GM23338 (cell line): ENCODE measurements at regions not wholly inside any gene's neighbourhood (a gene's known extent, or its start where the extent isn't known, plus 50 kb on each side); places are given as distances from the start of the nearest gene placed in this dataset.
A peak's percentile ranks its signal among the peaks of the same experiment; 100 is the strongest.

ENCODE experiments used
- ATAC-seq: fragments of 200-7000 bp; cut with Tn5 transposase; 3 replicates; pipeline ENCODE4 v1.9.1; 2020
- DNase-seq: peaks from one replicate; pipeline ENCODE4 v3.0.0-alpha.2; 2015; ENCODE audit warnings: low spot score
- H2AFZ ChIP-seq: fragments of 200-600 bp; sonication (generic); 2 replicates; pipeline ENCODE4 v1.8.0; 2016; ENCODE audit warnings: antibody characterized with exemption, mild to moderate bottlenecking, moderate library complexity
- H3F3A ChIP-seq: fragments of 200-600 bp; sonication (generic); replicated peaks from 2 replicates; pipeline ENCODE4 v1.8.0; 2017; ENCODE audit warnings: antibody characterized with exemption, mixed run types, low read depth
- H3K27ac ChIP-seq: fragments of 200-600 bp; sonication (generic); 2 replicates; pipeline ENCODE4 v1.6.1; 2016; ENCODE audit warnings: low read depth
- H3K27me3 ChIP-seq: fragments of 200-600 bp; sonication (generic); 2 replicates; pipeline ENCODE4 v1.8.0; 2016; ENCODE audit warnings: mild to moderate bottlenecking, mixed run types, moderate library complexity; ENCODE audit not compliant: insufficient read depth
- H3K36me3 ChIP-seq: fragments of 200-600 bp; sonication (generic); 2 replicates; pipeline ENCODE4 v1.8.0; 2016; ENCODE audit warnings: mild to moderate bottlenecking; ENCODE audit not compliant: insufficient read depth
- H3K4me1 ChIP-seq: fragments of 200-600 bp; sonication (generic); 2 replicates; pipeline ENCODE4 v1.8.0; 2016; ENCODE audit warnings: mild to moderate bottlenecking, moderate library complexity; ENCODE audit not compliant: insufficient read depth
- H3K4me2 ChIP-seq: fragments of 200-600 bp; sonication (generic); 2 replicates; pipeline ENCODE4 v1.7.1; 2017; ENCODE audit warnings: mixed run types
- H3K4me3 ChIP-seq: fragments of 200-600 bp; sonication (generic); 2 replicates; pipeline ENCODE4 v1.6.1; 2016; ENCODE audit warnings: mixed run types
- H3K79me2 ChIP-seq: fragments of 200-600 bp; sonication (generic); replicated peaks from 2 replicates; pipeline ENCODE4 v1.8.0; 2017; ENCODE audit warnings: mild to moderate bottlenecking; ENCODE audit not compliant: insufficient read depth
- H3K9me2 ChIP-seq: fragments of 200-600 bp; sonication (generic); 2 replicates; pipeline ENCODE4 v1.8.0; 2017; ENCODE audit not compliant: insufficient read depth
- H4K20me1 ChIP-seq: fragments of 200-600 bp; sonication (generic); replicated peaks from 2 replicates; pipeline ENCODE4 v1.8.0; 2017; ENCODE audit warnings: mild to moderate bottlenecking; ENCODE audit not compliant: insufficient read depth
- H3K27ac Mint-ChIP-seq: 2 replicates; pipeline ENCODE4 v1.8.0; 2020; ENCODE audit warnings: inconsistent platforms, mild to moderate bottlenecking, moderate library complexity, mixed read lengths
- H3K27me3 Mint-ChIP-seq: 3 replicates; pipeline ENCODE4 v1.8.0; 2022; ENCODE audit warnings: low read depth, mild to moderate bottlenecking, moderate library complexity, mixed read lengths, inconsistent platforms; ENCODE audit not compliant: insufficient read depth, poor library complexity
- H3K36me3 Mint-ChIP-seq: 3 replicates; pipeline ENCODE4 v1.8.0; 2021; ENCODE audit warnings: low read depth, mild to moderate bottlenecking, inconsistent platforms, moderate library complexity, mixed read lengths
- H3K4me1 Mint-ChIP-seq: 3 replicates; pipeline ENCODE4 v1.8.0; 2020; ENCODE audit warnings: mild to moderate bottlenecking, inconsistent platforms, mixed read lengths
- H3K4me3 Mint-ChIP-seq: 3 replicates; pipeline ENCODE4 v1.8.0; 2021; ENCODE audit warnings: moderate library complexity, mild to moderate bottlenecking, inconsistent platforms, mixed read lengths
- H3K9me3 Mint-ChIP-seq: 3 replicates; pipeline ENCODE4 v1.8.0; 2020; ENCODE audit warnings: moderate library complexity, mild to moderate bottlenecking, inconsistent platforms, mixed read lengths
- CREB1 ChIP-seq: fragments of 250-450 bp; sonication (Bioruptor Pico); IDR thresholded peaks from 2 replicates; pipeline ENCODE4 v1.5.0; 2020; ENCODE audit warnings: low read depth, mild to moderate bottlenecking, moderate library complexity
- EZH2 ChIP-seq: fragments of 200-600 bp; sonication (generic); IDR thresholded peaks from one replicate; pipeline ENCODE4 v1.8.0; 2017; ENCODE audit warnings: antibody characterized with exemption, mild to moderate bottlenecking, low read depth; ENCODE audit not compliant: unreplicated experiment
- EZH2phosphoT487 ChIP-seq: fragments of 200-600 bp; sonication (generic); IDR thresholded peaks from one replicate; pipeline ENCODE4 v1.8.1; 2018; ENCODE audit warnings: antibody characterized with exemption; ENCODE audit not compliant: unreplicated experiment
- JUNB ChIP-seq: IDR thresholded peaks from one replicate; pipeline ENCODE4 v1.6.1; 2016; ENCODE audit warnings: antibody characterized with exemption; ENCODE audit not compliant: unreplicated experiment
- NANOG ChIP-seq: IDR thresholded peaks from 2 replicates; pipeline ENCODE4 v1.6.1; 2016; ENCODE audit warnings: antibody characterized with exemption, borderline replicate concordance
- POLR2AphosphoS5 ChIP-seq: IDR thresholded peaks from 2 replicates; pipeline ENCODE4 v1.6.1; 2016; ENCODE audit warnings: antibody characterized with exemption, low read depth
- STAT1 ChIP-seq: IDR thresholded peaks from one replicate; pipeline ENCODE4 v1.6.1; 2016; ENCODE audit warnings: antibody characterized with exemption; ENCODE audit not compliant: unreplicated experiment
- ZNF114 ChIP-seq: fragments of 250-450 bp; sonication (Bioruptor Pico); IDR thresholded peaks from 2 replicates; pipeline ENCODE4 v1.5.0; 2020; ENCODE audit warnings: mild to moderate bottlenecking, moderate library complexity
- ZNF331 ChIP-seq: fragments of 250-450 bp; sonication (Bioruptor Pico); IDR thresholded peaks from 2 replicates; pipeline ENCODE4 v1.5.0; 2020; ENCODE audit warnings: low read depth, mild to moderate bottlenecking, moderate library complexity
- TF ChIP-seq, protein P1 (sequence below): IDR thresholded peaks from 2 replicates; pipeline ENCODE4 v1.6.1; 2016; ENCODE audit warnings: antibody characterized with exemption
- TF ChIP-seq, protein P2 (sequence below): fragments of 250-450 bp; sonication (Bioruptor Pico); IDR thresholded peaks from 2 replicates; pipeline ENCODE4 v1.5.0; 2020; ENCODE audit warnings: mild to moderate bottlenecking, moderate library complexity
- TF ChIP-seq, protein P3 (sequence below), 2 experiments: fragments of 200-600 bp in 1 of 2; sonication (generic) in 1 of 2; conservative IDR thresholded peaks; 2 replicates each; pipeline versions ENCODE4 v1.5.1 to v1.6.1; 2016 to 2017; ENCODE audit warnings: antibody characterized with exemption in 2 of 2, low read depth in 2 of 2, mild to moderate bottlenecking in 2 of 2, moderate library complexity in 1 of 2
- TF ChIP-seq, protein P4 (sequence below): IDR thresholded peaks from one replicate; pipeline ENCODE4 v1.6.1; 2018; ENCODE audit warnings: antibody characterized with exemption; ENCODE audit not compliant: unreplicated experiment

DNA sequence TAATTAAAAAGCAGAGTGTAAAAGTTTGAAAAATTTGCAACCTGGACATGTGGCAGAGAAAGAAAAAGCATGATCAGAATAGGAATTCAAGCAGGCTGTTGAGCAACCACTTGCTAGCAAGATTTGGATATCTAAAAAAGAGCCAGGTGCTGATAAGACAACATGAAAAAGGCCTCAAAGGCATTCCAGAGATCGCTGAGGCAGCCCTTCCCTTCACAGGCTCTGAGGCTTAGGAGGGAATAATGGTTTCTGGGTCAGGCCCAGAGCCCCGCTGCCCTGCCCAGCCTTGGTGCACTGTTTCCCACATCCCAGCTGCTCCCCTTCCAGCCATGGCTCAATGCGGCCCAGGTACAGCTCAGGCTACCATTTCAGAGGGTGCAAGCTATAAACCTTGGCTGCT, 64.1 kb upstream of the EEPD1 start:
- Histone ChIP-seq H3K27me3 (no peaks in the 10 kb centered on the region), H3F3A (no peaks in the 10 kb centered on the region), H3K27ac (no peak overlapping the region), H3K36me3 (no peaks in the 10 kb centered on the region), H3K4me3 (no peak overlapping the region), H2AFZ (no peak overlapping the region), H4K20me1 (no peaks in the 10 kb centered on the region), H3K4me1 (no peaks in the 10 kb centered on the region), H3K79me2 (no peaks in the 10 kb centered on the region), H3K9me2 (no peaks in the 10 kb centered on the region), H3K4me2 (no peak overlapping the region)
- Mint-ChIP-seq H3K9me3 (peaks cover 20% of the 10 kb centered on the region; the same call in 2 of the 3 replicates), H3K4me3 (no peak overlapping the region), H3K27me3 (peaks cover 9% of the 10 kb centered on the region), H3K4me1 (peaks cover 5% of the 10 kb centered on the region; the same call in 2 of the 3 replicates), H3K36me3 (peaks cover 10% of the 10 kb centered on the region; the same call in 2 of the 3 replicates), H3K27ac (no peak overlapping the region)
- ATAC-seq (no peak), DNase-seq (peak; percentile 4)
- TF ChIP-seq EZH2 (no peak), ZNF114 (CRISPR knock-in tag) (no peak), ZNF331 (no peak), JUNB (no peak), POLR2AphosphoS5 (no peak), EZH2phosphoT487 (no peak), CREB1 (CRISPR knock-in tag) (no peak), STAT1 (no peak), NANOG (no peak)
- TF ChIP-seq, protein P1, sequence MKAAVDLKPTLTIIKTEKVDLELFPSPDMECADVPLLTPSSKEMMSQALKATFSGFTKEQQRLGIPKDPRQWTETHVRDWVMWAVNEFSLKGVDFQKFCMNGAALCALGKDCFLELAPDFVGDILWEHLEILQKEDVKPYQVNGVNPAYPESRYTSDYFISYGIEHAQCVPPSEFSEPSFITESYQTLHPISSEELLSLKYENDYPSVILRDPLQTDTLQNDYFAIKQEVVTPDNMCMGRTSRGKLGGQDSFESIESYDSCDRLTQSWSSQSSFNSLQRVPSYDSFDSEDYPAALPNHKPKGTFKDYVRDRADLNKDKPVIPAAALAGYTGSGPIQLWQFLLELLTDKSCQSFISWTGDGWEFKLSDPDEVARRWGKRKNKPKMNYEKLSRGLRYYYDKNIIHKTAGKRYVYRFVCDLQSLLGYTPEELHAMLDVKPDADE: no peak
- TF ChIP-seq, protein P2, sequence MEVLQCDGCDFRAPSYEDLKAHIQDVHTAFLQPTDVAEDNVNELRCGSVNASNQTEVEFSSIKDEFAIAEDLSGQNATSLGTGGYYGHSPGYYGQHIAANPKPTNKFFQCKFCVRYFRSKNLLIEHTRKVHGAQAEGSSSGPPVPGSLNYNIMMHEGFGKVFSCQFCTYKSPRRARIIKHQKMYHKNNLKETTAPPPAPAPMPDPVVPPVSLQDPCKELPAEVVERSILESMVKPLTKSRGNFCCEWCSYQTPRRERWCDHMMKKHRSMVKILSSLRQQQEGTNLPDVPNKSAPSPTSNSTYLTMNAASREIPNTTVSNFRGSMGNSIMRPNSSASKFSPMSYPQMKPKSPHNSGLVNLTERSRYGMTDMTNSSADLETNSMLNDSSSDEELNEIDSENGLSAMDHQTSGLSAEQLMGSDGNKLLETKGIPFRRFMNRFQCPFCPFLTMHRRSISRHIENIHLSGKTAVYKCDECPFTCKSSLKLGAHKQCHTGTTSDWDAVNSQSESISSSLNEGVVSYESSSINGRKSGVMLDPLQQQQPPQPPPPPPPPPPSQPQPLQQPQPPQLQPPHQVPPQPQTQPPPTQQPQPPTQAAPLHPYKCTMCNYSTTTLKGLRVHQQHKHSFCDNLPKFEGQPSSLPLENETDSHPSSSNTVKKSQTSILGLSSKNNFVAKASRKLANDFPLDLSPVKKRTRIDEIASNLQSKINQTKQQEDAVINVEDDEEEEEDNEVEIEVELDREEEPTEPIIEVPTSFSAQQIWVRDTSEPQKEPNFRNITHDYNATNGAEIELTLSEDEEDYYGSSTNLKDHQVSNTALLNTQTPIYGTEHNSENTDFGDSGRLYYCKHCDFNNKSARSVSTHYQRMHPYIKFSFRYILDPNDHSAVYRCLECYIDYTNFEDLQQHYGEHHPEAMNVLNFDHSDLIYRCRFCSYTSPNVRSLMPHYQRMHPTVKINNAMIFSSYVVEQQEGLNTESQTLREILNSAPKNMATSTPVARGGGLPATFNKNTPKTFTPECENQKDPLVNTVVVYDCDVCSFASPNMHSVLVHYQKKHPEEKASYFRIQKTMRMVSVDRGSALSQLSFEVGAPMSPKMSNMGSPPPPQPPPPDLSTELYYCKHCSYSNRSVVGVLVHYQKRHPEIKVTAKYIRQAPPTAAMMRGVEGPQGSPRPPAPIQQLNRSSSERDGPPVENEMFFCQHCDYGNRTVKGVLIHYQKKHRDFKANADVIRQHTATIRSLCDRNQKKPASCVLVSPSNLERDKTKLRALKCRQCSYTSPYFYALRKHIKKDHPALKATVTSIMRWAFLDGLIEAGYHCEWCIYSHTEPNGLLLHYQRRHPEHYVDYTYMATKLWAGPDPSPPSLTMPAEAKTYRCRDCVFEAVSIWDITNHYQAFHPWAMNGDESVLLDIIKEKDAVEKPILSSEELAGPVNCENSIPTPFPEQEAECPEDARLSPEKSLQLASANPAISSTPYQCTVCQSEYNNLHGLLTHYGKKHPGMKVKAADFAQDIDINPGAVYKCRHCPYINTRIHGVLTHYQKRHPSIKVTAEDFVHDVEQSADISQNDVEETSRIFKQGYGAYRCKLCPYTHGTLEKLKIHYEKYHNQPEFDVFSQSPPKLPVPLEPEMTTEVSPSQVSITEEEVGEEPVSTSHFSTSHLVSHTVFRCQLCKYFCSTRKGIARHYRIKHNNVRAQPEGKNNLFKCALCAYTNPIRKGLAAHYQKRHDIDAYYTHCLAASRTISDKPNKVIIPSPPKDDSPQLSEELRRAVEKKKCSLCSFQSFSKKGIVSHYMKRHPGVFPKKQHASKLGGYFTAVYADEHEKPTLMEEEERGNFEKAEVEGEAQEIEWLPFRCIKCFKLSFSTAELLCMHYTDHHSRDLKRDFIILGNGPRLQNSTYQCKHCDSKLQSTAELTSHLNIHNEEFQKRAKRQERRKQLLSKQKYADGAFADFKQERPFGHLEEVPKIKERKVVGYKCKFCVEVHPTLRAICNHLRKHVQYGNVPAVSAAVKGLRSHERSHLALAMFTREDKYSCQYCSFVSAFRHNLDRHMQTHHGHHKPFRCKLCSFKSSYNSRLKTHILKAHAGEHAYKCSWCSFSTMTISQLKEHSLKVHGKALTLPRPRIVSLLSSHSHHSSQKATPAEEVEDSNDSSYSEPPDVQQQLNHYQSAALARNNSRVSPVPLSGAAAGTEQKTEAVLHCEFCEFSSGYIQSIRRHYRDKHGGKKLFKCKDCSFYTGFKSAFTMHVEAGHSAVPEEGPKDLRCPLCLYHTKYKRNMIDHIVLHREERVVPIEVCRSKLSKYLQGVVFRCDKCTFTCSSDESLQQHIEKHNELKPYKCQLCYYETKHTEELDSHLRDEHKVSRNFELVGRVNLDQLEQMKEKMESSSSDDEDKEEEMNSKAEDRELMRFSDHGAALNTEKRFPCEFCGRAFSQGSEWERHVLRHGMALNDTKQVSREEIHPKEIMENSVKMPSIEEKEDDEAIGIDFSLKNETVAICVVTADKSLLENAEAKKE: no peak
- TF ChIP-seq, protein P3, sequence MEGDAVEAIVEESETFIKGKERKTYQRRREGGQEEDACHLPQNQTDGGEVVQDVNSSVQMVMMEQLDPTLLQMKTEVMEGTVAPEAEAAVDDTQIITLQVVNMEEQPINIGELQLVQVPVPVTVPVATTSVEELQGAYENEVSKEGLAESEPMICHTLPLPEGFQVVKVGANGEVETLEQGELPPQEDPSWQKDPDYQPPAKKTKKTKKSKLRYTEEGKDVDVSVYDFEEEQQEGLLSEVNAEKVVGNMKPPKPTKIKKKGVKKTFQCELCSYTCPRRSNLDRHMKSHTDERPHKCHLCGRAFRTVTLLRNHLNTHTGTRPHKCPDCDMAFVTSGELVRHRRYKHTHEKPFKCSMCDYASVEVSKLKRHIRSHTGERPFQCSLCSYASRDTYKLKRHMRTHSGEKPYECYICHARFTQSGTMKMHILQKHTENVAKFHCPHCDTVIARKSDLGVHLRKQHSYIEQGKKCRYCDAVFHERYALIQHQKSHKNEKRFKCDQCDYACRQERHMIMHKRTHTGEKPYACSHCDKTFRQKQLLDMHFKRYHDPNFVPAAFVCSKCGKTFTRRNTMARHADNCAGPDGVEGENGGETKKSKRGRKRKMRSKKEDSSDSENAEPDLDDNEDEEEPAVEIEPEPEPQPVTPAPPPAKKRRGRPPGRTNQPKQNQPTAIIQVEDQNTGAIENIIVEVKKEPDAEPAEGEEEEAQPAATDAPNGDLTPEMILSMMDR (conservative IDR thresholded peaks at IDR 0.05; ENCODE audit: low read depth in 2 of 2): no peak
- TF ChIP-seq, protein P4, sequence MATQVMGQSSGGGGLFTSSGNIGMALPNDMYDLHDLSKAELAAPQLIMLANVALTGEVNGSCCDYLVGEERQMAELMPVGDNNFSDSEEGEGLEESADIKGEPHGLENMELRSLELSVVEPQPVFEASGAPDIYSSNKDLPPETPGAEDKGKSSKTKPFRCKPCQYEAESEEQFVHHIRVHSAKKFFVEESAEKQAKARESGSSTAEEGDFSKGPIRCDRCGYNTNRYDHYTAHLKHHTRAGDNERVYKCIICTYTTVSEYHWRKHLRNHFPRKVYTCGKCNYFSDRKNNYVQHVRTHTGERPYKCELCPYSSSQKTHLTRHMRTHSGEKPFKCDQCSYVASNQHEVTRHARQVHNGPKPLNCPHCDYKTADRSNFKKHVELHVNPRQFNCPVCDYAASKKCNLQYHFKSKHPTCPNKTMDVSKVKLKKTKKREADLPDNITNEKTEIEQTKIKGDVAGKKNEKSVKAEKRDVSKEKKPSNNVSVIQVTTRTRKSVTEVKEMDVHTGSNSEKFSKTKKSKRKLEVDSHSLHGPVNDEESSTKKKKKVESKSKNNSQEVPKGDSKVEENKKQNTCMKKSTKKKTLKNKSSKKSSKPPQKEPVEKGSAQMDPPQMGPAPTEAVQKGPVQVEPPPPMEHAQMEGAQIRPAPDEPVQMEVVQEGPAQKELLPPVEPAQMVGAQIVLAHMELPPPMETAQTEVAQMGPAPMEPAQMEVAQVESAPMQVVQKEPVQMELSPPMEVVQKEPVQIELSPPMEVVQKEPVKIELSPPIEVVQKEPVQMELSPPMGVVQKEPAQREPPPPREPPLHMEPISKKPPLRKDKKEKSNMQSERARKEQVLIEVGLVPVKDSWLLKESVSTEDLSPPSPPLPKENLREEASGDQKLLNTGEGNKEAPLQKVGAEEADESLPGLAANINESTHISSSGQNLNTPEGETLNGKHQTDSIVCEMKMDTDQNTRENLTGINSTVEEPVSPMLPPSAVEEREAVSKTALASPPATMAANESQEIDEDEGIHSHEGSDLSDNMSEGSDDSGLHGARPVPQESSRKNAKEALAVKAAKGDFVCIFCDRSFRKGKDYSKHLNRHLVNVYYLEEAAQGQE: no peak
